BLaER1 treated with 17β-estradiol and CSF1 and Interleukin-3, amounts not matched to agents 10 nM and 100 nM (cell line): ENCODE measurements at regions not wholly inside any gene's neighbourhood (a gene's known extent, or its start where the extent isn't known, plus 50 kb on each side); places are given as distances from the start of the nearest gene placed in this dataset.
A peak's percentile ranks its signal among the peaks of the same experiment; 100 is the strongest.

Experiments used
- H3K27ac ChIP-seq, 11 experiments: shearing (Covaris generic); formaldehyde crosslinking; 2 replicates each; pipeline ENCODE4 v1.8.1; 2022
- H3K27me3 ChIP-seq, 11 experiments: shearing (Covaris generic); formaldehyde crosslinking; 2 replicates each; pipeline ENCODE4 v1.8.1; 2022
- H3K36me3 ChIP-seq, 11 experiments: shearing (Covaris generic); formaldehyde crosslinking; 2 replicates each; pipeline ENCODE4 v1.8.1; 2022
- H3K4me1 ChIP-seq, 10 experiments: shearing (Covaris generic); formaldehyde crosslinking; 2 replicates each; pipeline ENCODE4 v1.8.1; 2022
- H3K4me2 ChIP-seq, 11 experiments: shearing (Covaris generic); formaldehyde crosslinking; 2 replicates each; pipeline ENCODE4 v1.8.1; 2022
- H3K4me3 ChIP-seq, 10 experiments: shearing (Covaris generic); formaldehyde crosslinking; 2 replicates each; pipeline ENCODE4 v1.8.1; 2022
- H3K9ac ChIP-seq, 11 experiments: shearing (Covaris generic); formaldehyde crosslinking; 2 replicates each; pipeline ENCODE4 v1.8.1; 2022
- H3K9me3 ChIP-seq, 11 experiments: shearing (Covaris generic); formaldehyde crosslinking; replicated peaks in 1 of 11; 2 replicates each; pipeline ENCODE4 v1.8.1; 2022
- H4K20me1 ChIP-seq, 11 experiments: shearing (Covaris generic); formaldehyde crosslinking; 2 replicates each; pipeline ENCODE4 v1.8.1; 2022
- Cebpa-rat ChIP-seq, 11 experiments: shearing (Covaris generic); IDR thresholded peaks; 2 replicates each; pipeline ENCODE4 v1.8.1; 2022

- no peak for TF ChIP-seq Cebpa-rat (IDR thresholded peaks at IDR 0.05)
These were observed 94.0 kb downstream of the MSX2 start for GRCh38 chr5:174818430-174818829.

GRCh38 chr5:174817610-174818009 lies 93.2 kb downstream of the MSX2 start:
- no peak for TF ChIP-seq Cebpa-rat (IDR thresholded peaks at IDR 0.05)
- Histone ChIP-seq H4K20me1 (no peaks in the 10 kb centered on the region), H3K4me2 (no peak overlapping the region), H3K4me3 (no peak overlapping the region), H3K9ac (no peak overlapping the region), H3K27me3 (no peaks in the 10 kb centered on the region), H3K4me1 (no peaks in the 10 kb centered on the region), H3K9me3 (peaks cover 0 to 9% (median 5%) of the 10 kb centered on the region in 11 experiments; a peak in 4 of 22 replicates), H3K27ac (no peak overlapping the region), H3K36me3 (no peaks in the 10 kb centered on the region)

More at GRCh38 chr5:174818430-174818829, 94.0 kb downstream of the MSX2 start:
- no peaks in the 10 kb centered on the region for H3K36me3 ChIP-seq
- H3K27ac ChIP-seq: no peak overlapping the region
- H3K4me2 ChIP-seq: no peak overlapping the region
- no peak overlapping the region for H3K4me3 ChIP-seq
- peaks cover 0 to 9% (median 5%) of the 10 kb centered on the region in 11 experiments; a peak in 4 of 22 replicates for H3K9me3 ChIP-seq
- no peaks in the 10 kb centered on the region for H3K4me1 ChIP-seq
- H3K9ac ChIP-seq: no peak overlapping the region
- H4K20me1 ChIP-seq: no peaks in the 10 kb centered on the region
- no peaks in the 10 kb centered on the region for H3K27me3 ChIP-seq

DNA sequence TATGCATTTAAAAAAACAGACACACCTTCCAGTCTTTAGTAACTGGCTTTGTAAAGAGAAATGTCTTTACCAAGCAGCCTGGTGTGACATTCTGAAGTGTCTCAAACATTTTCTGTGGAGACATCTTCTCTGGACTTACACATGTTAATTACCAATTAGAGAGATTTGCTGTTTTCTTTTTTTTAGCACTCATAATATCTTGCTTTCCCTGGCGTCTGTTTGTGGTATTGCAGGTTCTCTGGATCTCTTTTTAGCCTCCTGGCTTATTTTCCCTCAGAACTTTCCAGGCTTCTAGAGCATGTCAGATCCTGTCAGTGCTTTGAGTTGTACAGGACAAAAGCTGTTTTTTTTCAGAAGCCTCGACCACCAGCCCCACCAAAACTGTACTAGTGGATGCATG lies 92.5 kb downstream of the MSX2 start:
- TF ChIP-seq Cebpa-rat (IDR thresholded peaks at IDR 0.05): no peak
- no peak overlapping the region for H3K27ac ChIP-seq
- H3K9ac ChIP-seq: no peak overlapping the region

DNA sequence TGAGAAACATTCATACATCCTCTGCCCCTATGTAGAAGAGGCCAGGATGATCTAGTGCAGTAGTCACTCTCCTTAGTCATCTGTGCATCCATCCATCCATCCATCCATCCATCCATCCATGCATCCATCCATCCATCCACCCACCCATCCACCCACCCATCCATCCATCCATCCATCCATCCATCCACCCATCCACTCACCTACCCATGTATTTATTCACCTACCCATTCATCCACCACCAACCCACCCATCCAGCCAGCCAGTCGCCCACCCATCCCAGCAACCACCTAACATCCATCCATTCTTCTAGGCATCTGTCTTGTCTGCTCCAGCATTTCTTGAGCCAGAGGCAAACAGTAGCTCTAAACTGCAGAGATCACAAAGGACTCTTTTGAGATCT lies 87.1 kb downstream of the MSX2 start:
- no peak overlapping the region for H3K4me2 ChIP-seq
- H3K27ac ChIP-seq: no peak overlapping the region
- no peaks in the 10 kb centered on the region for H4K20me1 ChIP-seq
- peaks cover 0 to 18% (median 13%) of the 10 kb centered on the region in 10 experiments; a peak in 11 of 20 replicates for H3K4me1 ChIP-seq
- peaks cover 0 to 8% (median 0%) of the 10 kb centered on the region in 11 experiments; a peak in 4 of 22 replicates for H3K9me3 ChIP-seq
- no peak overlapping the region for H3K4me3 ChIP-seq
- H3K9ac ChIP-seq: no peak overlapping the region
- no peaks in the 10 kb centered on the region for H3K27me3 ChIP-seq
- no peak for TF ChIP-seq Cebpa-rat (IDR thresholded peaks at IDR 0.05)
- H3K36me3 ChIP-seq: no peaks in the 10 kb centered on the region

More for the DNA sequence above, 92.5 kb downstream of the MSX2 start:
- peaks cover 0 to 9% (median 5%) of the 10 kb centered on the region in 11 experiments; a peak in 4 of 22 replicates for H3K9me3 ChIP-seq
- H3K4me2 ChIP-seq: no peak overlapping the region
- no peak overlapping the region for H3K4me3 ChIP-seq
- H3K4me1 ChIP-seq: no peaks in the 10 kb centered on the region
- no peaks in the 10 kb centered on the region for H3K36me3 ChIP-seq
- no peaks in the 10 kb centered on the region for H3K27me3 ChIP-seq
- H4K20me1 ChIP-seq: no peaks in the 10 kb centered on the region

- Histone ChIP-seq H3K4me1 (peaks cover 0 to 18% (median 13%) of the 10 kb centered on the region in 10 experiments; a peak in 11 of 20 replicates), H3K4me3 (no peak overlapping the region), H3K36me3 (no peaks in the 10 kb centered on the region), H3K27me3 (no peaks in the 10 kb centered on the region), H3K9me3 (peaks cover 0 to 3% (median 0%) of the 10 kb centered on the region in 11 experiments; a peak in 2 of 22 replicates), H3K4me2 (no peak overlapping the region), H3K27ac (no peak overlapping the region), H4K20me1 (no peaks in the 10 kb centered on the region), H3K9ac (no peak overlapping the region)
- no peak for TF ChIP-seq Cebpa-rat (IDR thresholded peaks at IDR 0.05)
These were observed 86.4 kb downstream of the MSX2 start for GRCh38 chr5:174810796-174811195.

DNA sequence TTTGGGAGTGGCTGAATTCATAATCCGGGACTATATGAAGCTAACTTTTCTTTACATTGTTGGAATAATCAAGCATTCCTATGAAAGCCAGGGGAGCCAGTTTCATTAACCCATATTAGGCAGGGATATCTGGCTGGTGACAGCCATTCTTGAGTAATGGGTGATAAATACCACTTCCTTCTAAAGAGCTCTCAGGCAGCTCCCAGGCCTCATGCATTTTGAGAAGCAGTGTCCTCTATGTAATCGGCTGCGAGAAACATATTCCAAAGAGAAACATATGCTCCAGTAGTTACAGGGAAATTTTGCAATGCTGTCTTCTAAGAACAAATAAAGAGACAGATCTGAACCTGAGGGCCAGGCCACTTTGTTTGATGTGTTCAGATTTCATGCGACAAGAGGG lies 83.1 kb downstream of the MSX2 start:
- Histone ChIP-seq H3K27ac (no peak overlapping the region), H3K9ac (no peak overlapping the region), H3K4me1 (peaks cover 0 to 18% (median 13%) of the 10 kb centered on the region in 10 experiments; a peak in 11 of 20 replicates), H3K9me3 (peaks cover 0 to 12% (median 0%) of the 10 kb centered on the region in 11 experiments; a peak in 7 of 22 replicates), H3K4me3 (no peak overlapping the region), H3K4me2 (0 out of 22 replicates have a peak overlapping the region, but pooled peaks of 1 of the 11 experiments have one; percentile 7), H3K27me3 (no peaks in the 10 kb centered on the region), H3K36me3 (no peaks in the 10 kb centered on the region), H4K20me1 (no peaks in the 10 kb centered on the region)
- TF ChIP-seq Cebpa-rat (IDR thresholded peaks at IDR 0.05): no peak

DNA sequence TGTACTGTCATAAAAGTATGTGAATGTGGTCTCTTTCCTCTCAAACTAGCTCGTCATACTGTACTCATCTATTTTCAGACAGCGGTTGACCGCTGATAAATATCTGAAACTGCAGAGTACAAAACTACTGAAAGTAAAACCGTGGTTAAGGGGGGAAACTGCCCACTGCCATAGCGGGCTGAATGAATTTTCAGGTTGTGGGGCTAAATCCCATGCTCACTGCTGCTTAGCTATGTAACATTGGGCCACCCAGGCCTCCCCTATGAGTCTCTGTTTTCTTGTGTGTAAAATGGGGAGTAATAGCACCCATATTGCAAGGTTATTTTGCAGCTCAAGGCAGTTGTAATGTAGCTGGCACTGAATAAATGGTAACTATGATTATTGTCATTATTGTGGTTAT lies 82.3 kb downstream of the MSX2 start:
- Histone ChIP-seq H3K9me3 (peaks cover 0 to 12% (median 0%) of the 10 kb centered on the region in 11 experiments; a peak in 7 of 22 replicates), H3K4me1 (peaks cover 0 to 18% (median 13%) of the 10 kb centered on the region in 10 experiments; a peak in 11 of 20 replicates), H4K20me1 (no peaks in the 10 kb centered on the region), H3K27ac (no peak overlapping the region), H3K27me3 (no peaks in the 10 kb centered on the region), H3K36me3 (no peaks in the 10 kb centered on the region), H3K4me3 (no peak overlapping the region), H3K9ac (no peak overlapping the region), H3K4me2 (no peak overlapping the region)
- no peak for TF ChIP-seq Cebpa-rat (IDR thresholded peaks at IDR 0.05)

- H4K20me1 ChIP-seq: no peaks in the 10 kb centered on the region
- TF ChIP-seq Cebpa-rat (IDR thresholded peaks at IDR 0.05): no peak
- no peaks in the 10 kb centered on the region for H3K36me3 ChIP-seq
- H3K27ac ChIP-seq: no peak overlapping the region
- no peak overlapping the region for H3K9ac ChIP-seq
- H3K9me3 ChIP-seq: peaks cover 0 to 16% (median 7%) of the 10 kb centered on the region in 11 experiments; a peak in 10 of 22 replicates
- no peak overlapping the region for H3K4me2 ChIP-seq
- no peak overlapping the region for H3K4me3 ChIP-seq
- H3K4me1 ChIP-seq: no peaks in the 10 kb centered on the region
- no peaks in the 10 kb centered on the region for H3K27me3 ChIP-seq
These were observed 77.4 kb downstream of the MSX2 start for GRCh38 chr5:174801798-174802197.

DNA sequence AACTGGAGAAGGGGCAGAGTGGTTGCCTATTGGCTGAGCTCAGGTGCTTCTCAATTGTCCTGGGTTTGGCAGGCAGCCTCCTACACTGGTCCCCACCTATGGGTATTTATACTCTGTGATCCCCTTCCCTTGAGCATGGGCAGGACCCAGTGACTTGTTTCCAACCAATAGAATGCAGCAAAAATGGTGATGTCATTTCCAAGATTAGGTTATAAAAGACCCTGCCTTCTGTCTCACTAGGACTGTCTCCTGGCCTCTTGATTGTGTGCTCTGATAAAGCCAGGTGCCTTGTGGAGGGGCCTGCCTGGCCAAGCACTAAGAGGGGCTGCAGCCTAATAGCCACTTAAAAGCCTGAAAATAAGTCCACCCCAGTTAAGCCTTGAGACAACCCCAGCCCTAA lies 76.1 kb downstream of the MSX2 start:
- Histone ChIP-seq H3K27me3 (no peaks in the 10 kb centered on the region), H4K20me1 (no peaks in the 10 kb centered on the region), H3K4me3 (no peak overlapping the region), H3K27ac (no peak overlapping the region), H3K9ac (no peak overlapping the region), H3K4me1 (no peaks in the 10 kb centered on the region), H3K4me2 (no peak overlapping the region), H3K9me3 (peaks cover 0 to 15% (median 7%) of the 10 kb centered on the region in 11 experiments; a peak in 10 of 22 replicates), H3K36me3 (no peaks in the 10 kb centered on the region)
- no peak for TF ChIP-seq Cebpa-rat (IDR thresholded peaks at IDR 0.05)

GRCh38 chr5:174799121-174799520 lies 74.7 kb downstream of the MSX2 start:
- H3K4me2 ChIP-seq: no peak overlapping the region
- H3K36me3 ChIP-seq: no peaks in the 10 kb centered on the region
- no peaks in the 10 kb centered on the region for H4K20me1 ChIP-seq
- H3K4me1 ChIP-seq: no peaks in the 10 kb centered on the region
- H3K4me3 ChIP-seq: no peak overlapping the region
- TF ChIP-seq Cebpa-rat (IDR thresholded peaks at IDR 0.05): no peak
- H3K9me3 ChIP-seq: peaks cover 0 to 8% (median 4%) of the 10 kb centered on the region in 11 experiments; a peak in 5 of 22 replicates
- no peak overlapping the region for H3K9ac ChIP-seq
- no peaks in the 10 kb centered on the region for H3K27me3 ChIP-seq
- no peak overlapping the region for H3K27ac ChIP-seq
